ENCODE measurements at regions not wholly inside any gene's neighbourhood (a gene's known extent, or its start where the extent isn't known, plus 50 kb on each side); places are given as distances from the start of the nearest gene placed in this dataset.

DNA sequence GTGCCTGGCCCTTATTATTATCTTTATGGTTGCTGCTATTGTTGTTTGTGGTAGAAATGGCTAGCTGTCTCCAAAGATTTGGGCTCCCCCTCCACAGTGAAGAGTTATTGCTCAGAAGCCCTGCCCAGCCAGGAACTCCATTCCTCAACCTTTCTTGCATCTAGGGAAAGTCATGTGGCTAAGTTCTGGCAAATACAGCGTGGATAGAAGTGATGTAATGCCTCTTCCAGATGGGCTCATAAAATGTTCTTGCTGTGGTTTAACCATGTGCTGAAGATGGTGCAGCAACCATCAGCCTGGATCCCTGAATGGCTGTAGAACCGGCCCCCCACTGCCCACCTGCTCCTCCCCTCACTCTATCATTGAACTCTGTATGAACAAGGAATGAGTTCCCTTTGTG is 203.5 kb upstream of the E2F8 start:
- H3K23ac ChIP-seq (ENCODE audit: insufficient read length), result no peak overlapping the region
- H3K4ac ChIP-seq (replicated peaks; ENCODE audit: insufficient read length, low read depth, low read length), result no peak overlapping the region
- H3K14ac ChIP-seq (ENCODE audit: insufficient read length), result no peak overlapping the region
- ChIA-PET CTCF (ENCODE audit: partially characterized antibody) (no interaction called here), POLR2A (ENCODE audit: partially characterized antibody) (no interaction called here)
- H3K27me3 ChIP-seq (replicated peaks in 1 of 4; ENCODE audit: control insufficient read depth in 3 of 4, extremely low read depth in 1 of 4, insufficient read depth in 3 of 4, low read length in 3 of 4), result no peaks in the 10 kb centered on the region
- H4K5ac ChIP-seq (ENCODE audit: insufficient read length, low read depth, low read length), result no peak overlapping the region
- H2BK120ac ChIP-seq (replicated peaks; ENCODE audit: low read depth, low read length), result no peak overlapping the region
- FAIRE-seq, result no peak
- TF ChIP-seq TEAD4 (IDR thresholded peaks at IDR 0.05; ENCODE audit: low read depth, low read length) (no peak), BCL11A (IDR thresholded peaks at IDR 0.05; ENCODE audit: low read depth in 2 of 2, low read length in 2 of 2) (no peak), SIN3A (conservative IDR thresholded peaks at IDR 0.05 in 1 of 2, IDR thresholded peaks at IDR 0.05 in 1 of 2; ENCODE audit: low read depth in 1 of 2, low read length in 2 of 2) (no peak), HDAC2 (IDR thresholded peaks at IDR 0.05; ENCODE audit: borderline replicate concordance in 1 of 2, low read depth in 2 of 2, low read length in 2 of 2) (no peak)
- H3K4me3 ChIP-seq (ENCODE audit: extremely low read depth in 1 of 4, insufficient read depth in 2 of 4, low read depth in 3 of 4, low read length in 4 of 4), result no peak overlapping the region
- H3K79me2 ChIP-seq (ENCODE audit: control insufficient read depth in 1 of 2, insufficient read depth in 2 of 2, low read length in 2 of 2), result no peaks in the 10 kb centered on the region
- H4K20me1 ChIP-seq (replicated peaks in 1 of 2; ENCODE audit: control insufficient read depth in 1 of 2, insufficient read depth in 2 of 2, low read length in 2 of 2), result no peaks in the 10 kb centered on the region
- H2AFZ ChIP-seq (ENCODE audit: low read length), result no peak overlapping the region
- no peaks in the 10 kb centered on the region for H3K4me1 ChIP-seq (replicated peaks in 1 of 4; ENCODE audit: control insufficient read depth in 3 of 4, insufficient read depth in 4 of 4, low read length in 3 of 4)
- no peak overlapping the region for H3K56ac ChIP-seq (replicated peaks; ENCODE audit: insufficient read length, low read depth, low read length)
- no peak overlapping the region for H4K91ac ChIP-seq (replicated peaks; ENCODE audit: insufficient read length, low read length)
- H2BK20ac ChIP-seq (ENCODE audit: low read length), result no peak overlapping the region
- DNase-seq (ENCODE audit: low read depth in 1 of 2, low spot score in 2 of 2), result no peak
- H3K23me2 ChIP-seq (ENCODE audit: low read depth, low read length), result no peaks in the 10 kb centered on the region
- H2BK12ac ChIP-seq (ENCODE audit: low read depth, low read length), result no peak overlapping the region
- no peaks in the 10 kb centered on the region for H3K9me3 ChIP-seq (ENCODE audit: insufficient read depth in 2 of 2, low read depth in 1 of 2, low read length in 1 of 2)
- no peak overlapping the region for H2BK5ac ChIP-seq (ENCODE audit: low read depth, low read length)
- no peak overlapping the region for H3K18ac ChIP-seq (ENCODE audit: extremely low read depth, low read length)
- no peak overlapping the region for H3K27ac ChIP-seq (ENCODE audit: low read depth, low read length)
- H4K8ac ChIP-seq (ENCODE audit: extremely low read depth, insufficient read depth, low read length), result no peak overlapping the region
- no peaks in the 10 kb centered on the region for H3K36me3 ChIP-seq (ENCODE audit: control insufficient read depth in 2 of 4, insufficient read depth in 4 of 4, low read length in 3 of 4)
- H3K4me2 ChIP-seq (ENCODE audit: insufficient read depth in 1 of 2, low read depth in 2 of 2, low read length in 2 of 2), result no peak overlapping the region
- 84% methylated on average over 2 of the region's 2 CpGs; no CpG with 5 or more reads in 1 of the 2 experiments for WGBS, 2 experiments (ENCODE audit: extremely low coverage in 1 of 2, insufficient coverage in 1 of 2, insufficient read length in 1 of 2, insufficient replicate concordance in 2 of 2, low coverage in 1 of 2, low lambda C conversion rate in 2 of 2, missing lambda C conversion rate in 1 of 2)
- no peak overlapping the region for H2AK5ac ChIP-seq (ENCODE audit: low read depth, low read length)
- H2BK15ac ChIP-seq (ENCODE audit: low read length), result no peak overlapping the region
- H3K9ac ChIP-seq (replicated peaks in 1 of 4; ENCODE audit: extremely low read depth in 1 of 4, low read depth in 3 of 4, low read length in 3 of 4), result no peak overlapping the region
- H3K79me1 ChIP-seq (ENCODE audit: low read depth, low read length), result no peaks in the 10 kb centered on the region
